HG02973 (cell line): ENCODE measurements at regions not wholly inside any gene's neighbourhood (a gene's known extent, or its start where the extent isn't known, plus 50 kb on each side); places are given as distances from the start of the nearest gene placed in this dataset.

ENCODE experiments used
- ATAC-seq: cut with Tn5 transposase; IDR thresholded peaks from one replicate; pipeline ENCODE4 v1.9.1; 2021; ENCODE audit warnings: moderate library complexity; ENCODE audit not compliant: unreplicated experiment

DNA sequence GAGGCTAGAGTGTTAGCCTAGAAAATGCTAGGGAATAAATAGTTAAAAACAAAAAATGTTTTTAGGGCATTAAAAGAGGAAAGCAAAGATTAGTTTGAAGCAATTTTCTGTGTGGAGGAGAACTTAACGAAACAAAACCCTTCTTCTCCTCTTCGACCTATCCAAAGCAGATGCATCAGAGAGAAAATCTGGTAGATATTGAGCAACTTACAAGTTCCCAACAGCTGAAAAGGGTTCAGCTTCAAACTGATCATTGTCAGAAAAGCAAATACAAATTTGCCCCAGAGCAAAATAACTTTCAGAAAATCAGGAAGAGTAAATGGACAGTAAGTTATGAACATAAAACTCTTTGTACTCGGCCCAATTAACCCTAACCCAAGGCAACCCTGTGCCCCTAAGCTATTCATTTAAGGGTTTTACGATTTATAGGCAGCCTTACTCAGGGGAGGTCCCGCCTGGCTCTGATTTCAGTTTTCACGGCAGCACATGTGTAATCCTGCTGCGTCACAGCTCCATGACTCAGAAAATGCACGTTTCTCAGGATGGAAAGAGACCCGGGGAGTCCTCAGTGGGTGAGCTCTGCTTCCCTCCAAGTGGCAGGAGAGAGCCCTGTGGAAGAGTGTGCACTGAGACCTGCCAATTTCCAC lies 405.7 kb upstream of the SALL1 start:
- ATAC-seq = no peak

DNA sequence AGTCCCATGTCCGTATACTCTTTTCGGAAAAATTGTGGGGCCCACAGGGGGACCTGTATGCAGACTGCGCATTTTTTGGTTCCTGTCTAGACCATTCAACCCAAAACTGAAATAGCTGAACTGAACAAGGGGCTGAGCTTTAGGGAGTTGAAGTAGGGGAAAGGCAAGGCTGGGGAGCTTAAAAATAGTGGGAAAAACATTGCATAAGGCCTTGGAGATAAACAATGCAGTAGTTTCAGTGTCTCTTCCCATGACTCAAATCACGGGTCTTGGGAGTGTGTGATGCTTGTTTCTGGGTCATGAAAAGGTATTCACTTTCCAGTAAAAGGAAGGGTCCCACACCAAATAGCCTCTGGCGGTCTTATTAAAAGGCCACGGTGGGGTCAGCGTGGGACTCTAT lies 402.8 kb upstream of the SALL1 start:
- ATAC-seq = no peak

DNA sequence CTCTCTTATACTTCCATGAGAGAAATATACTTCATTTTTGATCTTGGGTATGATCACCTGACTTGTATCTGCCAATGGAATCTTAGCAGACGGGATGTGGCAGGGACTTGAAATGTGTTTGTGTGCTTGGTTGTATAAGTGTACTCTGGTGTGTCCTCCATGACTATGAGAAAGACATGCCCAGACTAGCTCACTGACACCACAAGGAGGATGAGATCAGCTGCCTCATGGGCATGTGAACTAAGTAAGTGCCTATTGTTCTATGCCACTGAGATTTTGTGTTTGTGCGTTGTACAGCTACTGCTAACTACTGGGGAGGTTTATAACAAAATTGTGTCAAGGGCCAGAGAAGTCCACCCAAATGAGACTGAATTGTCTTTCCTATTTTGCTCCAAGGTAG lies 402.2 kb upstream of the SALL1 start:
- ATAC-seq = no peak

DNA sequence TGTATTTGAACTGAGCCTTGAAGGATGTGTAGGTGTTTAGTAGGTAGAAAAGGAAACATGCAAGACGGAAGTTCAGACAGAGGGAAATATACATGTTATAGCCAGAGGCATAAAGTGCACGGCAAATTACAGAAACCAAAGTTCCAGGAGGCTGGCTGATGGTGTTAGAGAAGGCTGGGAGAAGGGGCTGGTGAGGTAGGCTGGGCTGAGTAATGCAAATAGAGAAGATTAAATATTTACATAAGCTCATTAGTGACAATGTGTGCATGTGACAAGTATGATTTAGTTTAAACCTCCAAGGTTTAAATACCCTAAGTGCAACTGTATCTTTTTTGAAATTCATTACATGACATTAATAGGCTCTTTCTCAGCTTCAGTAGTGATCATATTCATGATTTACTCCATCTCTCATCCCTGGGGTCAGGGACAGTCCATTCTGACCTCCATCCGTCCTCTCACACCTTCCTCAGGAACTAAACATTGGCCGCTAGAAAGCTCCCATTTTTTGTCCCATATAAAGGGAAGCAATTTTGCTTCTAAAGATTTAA lies 399.8 kb upstream of the SALL1 start:
- no peak for ATAC-seq

DNA sequence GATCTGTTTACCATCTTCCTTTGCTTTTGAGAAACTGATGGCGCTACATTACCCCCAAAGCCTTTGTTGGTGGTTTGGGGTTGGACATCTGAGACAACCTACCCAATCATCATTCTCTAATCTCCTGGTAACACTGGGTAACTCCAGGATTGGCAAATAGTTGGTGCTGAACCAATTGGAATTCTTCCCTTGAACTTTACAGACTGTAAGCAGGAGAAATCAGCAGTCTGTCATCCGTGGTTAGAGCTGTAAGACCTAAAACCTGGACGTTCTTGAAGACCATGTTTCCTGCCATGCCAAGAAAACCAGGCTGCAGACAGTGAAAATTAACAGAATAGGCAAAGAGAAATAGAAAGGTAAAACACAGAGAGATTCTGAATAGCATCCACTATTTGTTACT lies 398.8 kb upstream of the SALL1 start:
- no peak for ATAC-seq

DNA sequence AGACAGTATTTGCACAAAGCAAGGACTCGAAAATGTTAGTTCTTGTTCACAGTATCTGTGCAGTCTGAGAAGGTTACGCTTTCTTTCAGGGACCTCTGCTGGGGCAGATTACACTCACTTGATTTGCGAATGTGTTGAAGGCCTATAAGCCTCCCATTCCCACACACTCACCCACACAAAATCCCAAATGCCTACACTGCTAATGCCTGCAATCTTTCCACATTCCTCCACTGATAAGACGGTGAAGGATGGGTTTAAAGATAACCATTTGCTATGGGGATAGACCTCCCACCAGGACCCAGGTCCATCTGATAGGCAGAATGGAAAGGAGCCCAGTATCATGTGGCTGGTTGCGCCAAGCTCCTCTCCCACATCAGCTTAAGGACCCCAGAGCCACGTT lies 394.9 kb upstream of the SALL1 start:
- no peak for ATAC-seq

DNA sequence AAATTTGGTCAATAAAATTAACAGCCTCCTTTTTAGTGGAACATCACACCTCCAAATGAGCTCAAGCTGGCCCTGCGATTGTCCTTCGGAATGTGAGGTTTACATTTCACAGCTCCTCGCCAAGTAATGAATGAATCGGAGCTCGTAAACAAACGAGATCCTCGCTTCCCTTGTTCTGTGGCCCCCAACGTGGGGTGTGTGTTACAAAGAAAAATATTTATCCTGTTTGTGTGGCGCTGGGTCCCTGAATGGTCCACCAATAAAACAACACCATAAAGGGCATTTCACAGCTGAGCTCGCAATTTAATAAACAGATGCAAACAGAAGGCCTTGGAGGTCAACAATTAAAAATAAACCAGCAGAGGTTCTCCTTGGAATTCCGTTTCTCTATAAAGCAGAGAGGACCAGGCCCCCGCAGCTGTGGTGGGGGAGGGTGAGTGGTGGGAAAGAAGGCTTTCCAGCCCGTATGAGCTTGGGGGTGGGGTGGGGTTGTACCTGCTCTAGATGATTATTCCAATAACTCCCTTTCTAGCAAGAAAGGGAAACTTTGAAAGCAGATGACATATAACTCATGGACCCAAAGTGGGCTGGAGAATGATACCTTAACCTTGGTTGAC lies 393.9 kb upstream of the SALL1 start:
- no peak for ATAC-seq

DNA sequence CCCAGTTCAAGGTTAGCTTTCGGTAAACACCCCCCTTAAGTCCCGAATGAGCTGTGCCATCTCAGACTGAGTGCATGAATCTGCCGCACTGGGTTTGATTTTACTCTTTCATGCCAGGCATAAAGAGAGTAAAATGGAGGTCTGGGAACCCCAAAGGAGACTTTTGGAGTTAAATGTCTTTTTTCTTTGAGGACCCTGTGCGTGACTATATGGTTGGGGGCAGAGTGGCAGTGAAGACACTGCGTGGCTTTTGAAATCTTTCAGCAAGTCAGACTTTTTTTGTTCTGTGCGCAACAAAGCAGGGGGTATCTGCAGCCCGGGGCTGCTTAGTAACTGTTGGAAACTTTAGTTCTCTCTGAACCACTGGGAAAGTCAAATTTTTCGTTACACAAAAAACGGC lies 392.9 kb upstream of the SALL1 start:
- no peak for ATAC-seq

DNA sequence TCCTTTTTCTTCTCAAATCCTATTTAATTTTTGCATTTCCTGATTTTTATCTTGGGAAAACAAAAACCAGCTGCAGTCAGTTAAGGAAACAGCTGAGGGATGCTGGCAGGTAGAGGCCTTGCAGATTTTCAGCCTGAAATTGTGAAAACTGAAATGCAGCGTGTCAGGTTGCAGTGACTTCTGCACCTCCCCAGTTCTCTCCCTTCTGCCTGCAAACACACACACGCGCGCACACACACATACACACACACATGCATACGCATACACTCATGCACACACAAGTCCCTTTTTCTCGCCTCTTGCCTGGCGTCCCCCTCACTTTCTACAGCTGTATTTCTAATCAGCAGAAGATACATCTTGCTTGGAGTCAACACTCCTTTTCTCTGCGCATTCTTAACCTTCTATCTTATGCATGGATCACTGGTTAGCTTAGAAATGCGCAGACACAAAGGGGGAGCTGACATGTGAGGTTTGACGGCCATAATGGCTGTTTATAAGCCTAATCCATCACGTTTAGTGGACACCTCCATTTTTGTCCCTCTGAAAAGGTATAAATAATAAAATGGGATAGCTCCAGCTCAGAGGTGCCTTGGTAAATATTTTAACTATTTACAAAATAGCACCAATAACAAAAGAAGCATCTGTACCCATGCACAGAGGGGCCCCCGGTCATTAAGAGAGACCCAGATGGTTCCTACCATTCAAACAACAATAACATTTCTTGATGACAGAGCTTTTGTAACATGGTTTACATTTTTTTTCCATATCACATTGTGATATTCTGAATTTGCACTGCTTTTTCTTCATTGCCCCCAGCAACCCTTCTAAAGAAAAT lies 392.1 kb upstream of the SALL1 start:
- ATAC-seq = no peak

DNA sequence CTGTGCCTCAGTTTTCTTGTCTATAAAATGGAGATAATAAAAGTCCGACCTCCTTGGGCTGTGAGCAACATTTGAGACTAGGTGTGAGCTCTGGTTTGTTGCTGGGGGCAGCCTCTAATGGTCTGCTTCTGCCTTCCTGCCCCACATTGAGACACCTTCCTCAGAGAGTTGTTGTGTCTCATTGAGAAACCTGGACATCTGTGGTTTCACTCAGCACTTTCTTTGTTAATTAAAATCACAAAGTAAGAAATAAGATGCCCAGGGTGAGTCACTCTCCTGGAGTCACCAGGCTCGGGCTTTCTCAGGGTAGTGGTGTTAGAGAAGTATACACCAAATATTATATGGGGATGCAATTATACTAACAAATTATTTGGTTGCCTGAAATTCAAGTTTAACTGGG lies 389.2 kb upstream of the SALL1 start:
- no peak for ATAC-seq

DNA sequence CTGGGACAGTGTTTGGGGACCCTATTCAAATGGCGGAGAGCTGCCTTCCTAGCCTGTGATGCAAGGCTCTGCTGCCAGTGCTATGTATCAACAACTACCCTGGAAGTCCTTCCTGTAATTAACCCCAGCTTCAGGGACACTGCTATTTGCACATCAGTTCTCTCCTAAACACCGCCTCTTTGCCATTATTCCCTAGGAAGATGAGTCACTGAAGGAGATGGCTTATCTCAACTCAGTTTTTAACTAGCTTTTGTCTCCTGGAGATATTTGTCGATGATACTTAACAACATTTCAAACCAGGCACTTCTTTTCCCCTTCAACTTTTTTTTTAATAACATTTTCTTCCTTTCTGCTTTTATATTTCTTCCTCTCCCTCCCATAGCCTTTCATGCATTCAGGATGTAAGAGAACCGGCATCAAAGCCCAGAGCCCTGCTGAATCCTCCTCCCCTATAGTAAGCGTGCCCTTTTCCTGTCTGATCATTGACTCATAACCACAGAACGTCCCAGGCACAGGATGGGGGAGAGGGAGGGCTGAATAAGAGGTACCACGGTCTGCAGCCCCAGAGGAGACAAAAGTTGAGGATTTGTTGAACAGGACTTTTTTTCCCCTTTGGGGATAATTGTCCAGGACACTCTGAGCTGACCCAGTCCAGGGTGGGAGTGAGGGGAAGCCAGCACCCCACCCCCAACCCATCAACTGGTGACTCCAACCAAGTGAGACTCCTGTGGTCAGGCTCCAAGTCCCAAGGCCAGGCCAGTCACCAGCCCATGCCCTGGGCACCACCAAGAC lies 387.8 kb upstream of the SALL1 start:
- no peak for ATAC-seq

DNA sequence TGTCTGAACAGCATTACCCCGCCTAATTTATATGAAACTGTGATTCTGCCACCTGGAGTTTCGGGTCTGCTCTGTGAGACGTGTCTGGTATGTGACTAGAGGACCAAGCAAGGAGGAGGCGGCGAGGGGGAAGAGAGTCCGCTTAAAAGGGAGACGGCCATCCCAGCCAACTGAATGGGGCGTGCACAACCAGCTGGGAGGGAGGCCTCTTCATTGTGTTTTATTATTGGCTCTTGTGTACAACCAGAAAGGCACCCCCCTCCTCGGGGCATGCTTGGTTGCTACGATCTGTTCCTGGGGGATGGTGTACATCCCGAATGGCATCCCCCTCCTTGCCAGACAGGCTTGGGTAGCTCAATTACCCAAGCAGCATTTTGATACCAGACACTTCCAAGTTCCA lies 384.5 kb upstream of the SALL1 start:
- ATAC-seq = no peak

DNA sequence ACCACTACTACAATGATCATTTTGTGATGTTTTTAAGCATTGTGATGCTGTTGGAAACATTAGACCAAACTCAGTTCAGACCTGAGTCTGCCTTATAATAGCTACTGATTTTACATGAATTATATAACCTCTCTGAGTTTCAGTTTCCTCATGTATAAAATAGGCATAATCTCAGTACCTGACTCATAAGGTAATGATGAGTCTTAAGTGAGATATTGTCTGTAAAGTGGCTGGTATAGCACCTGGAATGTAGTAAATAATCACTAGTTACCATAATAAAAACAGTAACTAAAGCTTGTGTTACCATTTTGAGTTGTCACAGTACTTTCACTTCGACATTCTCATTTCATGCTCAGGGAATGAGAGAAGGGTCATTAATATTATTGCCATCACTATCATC lies 381.5 kb upstream of the SALL1 start:
- no peak for ATAC-seq

DNA sequence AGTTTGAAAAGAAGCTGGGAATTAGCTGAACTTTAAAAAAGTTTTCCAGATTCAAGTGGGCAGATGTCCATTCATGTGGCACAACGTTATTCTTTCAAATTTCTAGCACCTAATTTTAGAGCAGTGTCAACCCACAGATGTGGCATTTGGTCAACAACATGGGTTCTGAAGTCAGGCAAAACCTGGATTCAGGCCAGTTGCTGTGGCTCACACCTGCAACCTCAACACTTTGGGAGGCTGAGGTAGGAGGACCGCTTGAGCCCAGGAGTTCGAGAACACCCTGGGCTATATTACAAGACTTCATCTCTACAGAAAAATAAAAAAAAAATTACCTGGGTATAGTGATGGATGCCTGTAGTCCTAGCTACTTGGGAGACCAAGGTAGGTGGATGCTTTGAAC lies 380.2 kb upstream of the SALL1 start:
- ATAC-seq = no peak

DNA sequence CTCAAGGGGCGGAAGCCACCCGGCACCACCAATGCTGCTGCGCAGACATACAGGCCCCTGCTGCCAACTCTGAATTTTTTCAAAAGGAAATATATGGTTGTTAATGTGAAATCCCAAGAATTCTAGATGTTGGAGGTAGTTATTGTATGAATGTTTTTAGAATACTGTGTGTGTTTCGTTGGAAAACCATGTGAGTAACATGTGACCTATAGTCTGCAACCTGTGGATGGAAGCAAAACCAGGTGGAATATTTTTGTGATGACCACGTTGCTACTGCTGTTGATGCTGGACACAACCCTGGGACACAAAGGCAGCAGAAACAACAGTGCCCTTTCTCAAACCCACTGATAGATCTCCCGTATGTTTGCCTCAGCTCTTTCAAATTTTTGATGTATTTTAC lies 376.3 kb upstream of the SALL1 start:
- no peak for ATAC-seq

DNA sequence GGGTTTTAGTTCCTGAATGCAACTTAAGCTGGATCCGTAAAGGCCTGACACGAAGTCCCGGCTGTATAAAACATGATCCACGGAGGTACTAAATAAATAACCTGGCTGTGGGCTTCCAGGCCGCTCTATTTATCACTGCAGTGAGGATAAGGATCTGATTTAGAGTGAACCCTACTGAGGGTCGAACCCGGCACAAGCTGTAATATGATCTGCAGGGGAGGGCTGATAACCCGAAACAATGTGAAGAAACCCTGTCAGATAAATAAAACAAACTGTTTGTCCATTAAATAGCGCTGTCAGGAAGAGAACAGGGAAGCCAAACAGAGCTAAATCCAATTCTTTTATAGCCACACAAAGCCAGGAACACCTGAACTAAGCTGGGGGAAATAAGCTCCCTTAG lies 375.6 kb upstream of the SALL1 start:
- ATAC-seq = no peak

DNA sequence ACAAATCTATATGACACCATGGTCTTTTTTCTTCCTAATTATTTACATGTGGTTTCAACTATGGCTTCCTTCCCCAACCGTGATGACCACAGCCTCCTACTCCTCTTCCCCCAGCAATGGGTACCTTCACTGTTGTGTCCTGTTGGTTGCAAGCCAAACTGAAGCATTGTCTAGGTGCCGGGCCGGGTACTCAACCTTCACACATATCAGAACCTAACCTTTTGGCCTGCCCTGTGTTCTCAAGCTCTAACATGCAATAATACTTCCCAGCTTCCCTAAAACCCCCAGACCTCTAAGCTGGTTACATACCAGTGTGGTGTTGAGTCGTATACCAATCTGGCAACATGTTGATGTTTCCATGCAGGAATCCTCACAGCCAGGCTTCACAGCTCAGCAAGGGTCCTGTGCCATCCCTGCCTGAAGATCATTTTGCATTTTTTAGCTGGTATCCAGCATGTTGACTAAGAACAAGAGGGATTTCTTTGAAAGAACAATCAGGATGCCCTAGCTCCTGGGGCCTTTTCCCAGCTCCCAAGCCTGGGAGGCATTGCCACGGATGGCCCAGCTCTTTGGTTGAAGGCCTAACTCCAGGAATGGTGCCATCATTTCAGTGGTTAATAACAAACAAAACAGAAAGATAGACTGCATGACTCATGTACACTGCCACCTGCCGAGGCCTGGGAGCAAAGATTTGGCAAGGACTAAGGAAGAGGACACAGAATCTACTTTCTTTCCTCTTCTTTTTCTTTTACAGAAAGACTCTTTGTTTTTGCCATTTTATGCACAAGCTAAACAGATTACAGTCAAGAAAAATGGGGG lies 373.7 kb upstream of the SALL1 start:
- no peak for ATAC-seq

DNA sequence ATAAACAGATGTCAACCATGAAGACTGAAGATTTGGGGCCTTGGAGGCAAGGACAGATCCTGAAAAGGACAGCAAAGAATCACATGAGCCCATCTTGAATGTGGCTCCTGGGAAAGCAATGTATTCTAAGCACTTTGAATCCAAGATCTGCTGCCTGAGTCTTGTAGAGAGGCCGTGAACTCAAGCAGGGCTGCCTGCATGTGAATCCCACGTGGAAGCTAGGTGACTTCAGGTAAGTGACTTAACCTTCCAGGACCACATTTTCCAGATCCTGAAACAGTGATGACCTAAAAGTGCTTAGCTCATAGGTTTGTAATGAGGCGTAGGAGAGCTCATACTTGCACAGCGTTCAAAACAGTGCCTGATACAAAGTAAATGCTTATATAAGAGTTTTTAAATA lies 373.0 kb upstream of the SALL1 start:
- ATAC-seq = no peak

DNA sequence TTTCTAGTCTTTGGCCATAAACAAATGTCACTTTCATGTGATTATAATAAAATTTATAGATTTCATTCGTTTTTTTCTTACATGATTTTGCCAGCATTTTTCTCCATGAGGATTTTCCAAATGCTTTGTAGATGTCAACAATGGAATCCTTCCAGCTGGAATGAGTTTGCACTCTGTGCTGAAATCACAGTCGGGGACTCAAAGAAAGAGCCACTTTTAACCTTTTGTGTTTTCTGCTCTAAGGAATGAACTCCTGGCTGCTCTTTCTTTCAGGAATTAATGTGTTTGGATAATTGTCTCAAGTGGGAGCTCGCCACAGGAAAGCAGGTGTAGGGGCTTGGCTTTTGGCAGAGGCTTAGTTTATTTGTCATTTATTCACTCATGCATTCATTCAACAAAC lies 372.3 kb upstream of the SALL1 start:
- ATAC-seq = no peak

DNA sequence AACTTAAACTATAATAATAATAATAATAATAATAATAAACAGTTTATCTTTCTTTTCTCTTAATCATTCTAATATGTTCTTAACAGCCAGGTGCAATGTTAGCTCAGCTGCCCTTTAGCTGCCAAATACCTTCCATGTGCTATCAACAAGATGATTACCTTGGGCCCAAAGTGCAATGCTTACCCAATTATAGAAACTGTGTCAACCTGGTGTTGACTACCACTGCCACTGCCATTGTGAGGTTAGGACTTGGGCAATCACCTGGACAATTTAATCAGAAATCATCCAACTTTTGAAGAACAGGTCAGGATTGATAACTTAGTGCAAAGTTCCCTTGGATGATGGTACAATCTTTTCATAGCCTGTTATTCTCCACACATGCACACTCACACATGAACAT lies 371.8 kb upstream of the SALL1 start:
- ATAC-seq = no peak
